ENCODE measurements at regions not wholly inside any gene's neighbourhood (a gene's known extent, or its start where the extent isn't known, plus 50 kb on each side); places are given as distances from the start of the nearest gene placed in this dataset.

- no peak overlapping the region for H3K27ac ChIP-seq
- POLR2A ChIA-PET (ENCODE audit: unreplicated experiment) = no interaction called here
- no peaks in the 10 kb centered on the region for H3K4me1 ChIP-seq (replicated peaks; ENCODE audit: insufficient read depth)
- no peaks in the 10 kb centered on the region for H4K20me1 ChIP-seq (ENCODE audit: insufficient read depth)
- H3K9me2 ChIP-seq (ENCODE audit: insufficient read depth) = no peaks in the 10 kb centered on the region
- no peaks in the 10 kb centered on the region for H3K9me3 ChIP-seq (ENCODE audit: insufficient read depth, low read depth)
- no peak overlapping the region for H2AFZ ChIP-seq
- H3K36me3 ChIP-seq (ENCODE audit: low read depth) = no peaks in the 10 kb centered on the region
- CTCF ChIA-PET = no interaction called here
- intact Hi-C loops (cut with micrococcal nuclease; ENCODE audit: unreplicated experiment) = no loop called here
- peaks cover 12% of the 10 kb centered on the region; the same call in 1 of the 2 replicates for H3K27me3 ChIP-seq (ENCODE audit: insufficient read depth, low read depth)
- H3K4me3 ChIP-seq = no peak overlapping the region
- H3K79me2 ChIP-seq (ENCODE audit: low read depth) = no peaks in the 10 kb centered on the region
- DNase-seq = no peak
- no peak overlapping the region for H3K4me2 ChIP-seq
- no TSS peak for BruUV-seq (replicated peaks)
- TF ChIP-seq EZH2 (IDR thresholded peaks at IDR 0.05; ENCODE audit: low read depth) = no peak
- no peak for TF ChIP-seq CTCF (conservative IDR thresholded peaks at IDR 0.05)
- H3F3A ChIP-seq (ENCODE audit: insufficient read depth, low read depth) = no peaks in the 10 kb centered on the region
Measured at GRCh38 chr1:14372526-14372925, 226.0 kb upstream of the KAZN start.

DNA sequence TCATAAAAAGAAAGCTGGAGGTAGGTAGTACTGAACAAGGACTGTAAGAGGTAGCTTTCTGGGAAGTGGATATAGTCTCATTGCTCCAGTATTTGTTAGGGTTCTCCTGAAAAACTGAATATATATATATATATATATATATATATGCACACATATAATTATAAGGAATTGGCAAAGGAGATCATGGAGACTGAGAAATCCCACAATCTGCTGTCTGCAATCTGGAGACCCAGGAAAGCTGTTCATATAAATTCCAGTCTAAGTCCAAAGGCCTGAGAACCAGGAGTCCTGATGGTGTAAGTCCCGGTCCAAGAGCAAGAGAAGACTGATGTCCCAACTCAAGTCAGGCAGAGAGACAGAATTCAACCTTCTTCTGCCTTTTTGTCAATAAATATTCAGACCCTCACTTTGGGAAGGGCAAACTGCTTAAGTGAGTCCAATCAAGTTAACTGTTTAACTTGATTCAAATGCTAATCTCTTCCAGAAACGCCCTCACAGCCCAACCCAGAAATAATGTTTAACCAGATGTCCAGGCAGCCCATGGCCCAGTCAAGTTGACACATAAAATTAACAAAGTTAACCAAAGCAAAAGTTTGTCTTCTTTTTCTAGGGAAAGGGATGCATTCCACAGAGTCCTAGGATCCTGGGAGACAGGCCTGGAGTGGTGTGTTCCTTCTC, 225.3 kb upstream of the KAZN start:
- H3K27ac ChIP-seq = no peak overlapping the region
- CTCF ChIA-PET = no interaction called here
- POLR2A ChIA-PET (ENCODE audit: unreplicated experiment) = no interaction called here

GRCh38 chr1:14375226-14375625, 223.3 kb upstream of the KAZN start:
- H3K79me2 ChIP-seq (ENCODE audit: low read depth) = no peaks in the 10 kb centered on the region
- no TSS peak for BruUV-seq (replicated peaks)
- ChIA-PET CTCF (no interaction called here), POLR2A (ENCODE audit: unreplicated experiment) (no interaction called here)
- H3K9me3 ChIP-seq (ENCODE audit: insufficient read depth, low read depth) = no peaks in the 10 kb centered on the region
- no peak overlapping the region for H3K4me2 ChIP-seq
- TF ChIP-seq CTCF (conservative IDR thresholded peaks at IDR 0.05) (no peak), EZH2 (IDR thresholded peaks at IDR 0.05; ENCODE audit: low read depth) (no peak)
- H4K20me1 ChIP-seq (ENCODE audit: insufficient read depth) = no peaks in the 10 kb centered on the region
- no peak overlapping the region for H3K27ac ChIP-seq
- H3K9me2 ChIP-seq (ENCODE audit: insufficient read depth) = no peaks in the 10 kb centered on the region
- no peak for DNase-seq
- intact Hi-C loops (cut with micrococcal nuclease; ENCODE audit: unreplicated experiment) = no loop called here
- no peak overlapping the region for H3K4me3 ChIP-seq
- H3K27me3 ChIP-seq (ENCODE audit: insufficient read depth, low read depth) = no peaks in the 10 kb centered on the region
- no peaks in the 10 kb centered on the region for H3K4me1 ChIP-seq (replicated peaks; ENCODE audit: insufficient read depth)
- no peaks in the 10 kb centered on the region for H3K36me3 ChIP-seq (ENCODE audit: low read depth)
- H3F3A ChIP-seq (ENCODE audit: insufficient read depth, low read depth) = no peaks in the 10 kb centered on the region
- no peak overlapping the region for H2AFZ ChIP-seq

More for the DNA sequence above, 225.3 kb upstream of the KAZN start:
- H3K27me3 ChIP-seq (ENCODE audit: insufficient read depth, low read depth) = 0 out of 2 replicates have a peak, but pooled peaks cover 7% of the 10 kb centered on the region
- DNase-seq = no peak
- no peaks in the 10 kb centered on the region for H3K9me2 ChIP-seq (ENCODE audit: insufficient read depth)
- no TSS peak for BruUV-seq (replicated peaks)
- no peak overlapping the region for H2AFZ ChIP-seq
- H3K36me3 ChIP-seq (ENCODE audit: low read depth) = no peaks in the 10 kb centered on the region
- H3K4me2 ChIP-seq = no peak overlapping the region
- no peaks in the 10 kb centered on the region for H4K20me1 ChIP-seq (ENCODE audit: insufficient read depth)
- H3K9me3 ChIP-seq (ENCODE audit: insufficient read depth, low read depth) = no peaks in the 10 kb centered on the region
- H3K79me2 ChIP-seq (ENCODE audit: low read depth) = no peaks in the 10 kb centered on the region
- TF ChIP-seq CTCF (conservative IDR thresholded peaks at IDR 0.05) (no peak), EZH2 (IDR thresholded peaks at IDR 0.05; ENCODE audit: low read depth) (no peak)
- no peaks in the 10 kb centered on the region for H3F3A ChIP-seq (ENCODE audit: insufficient read depth, low read depth)
- intact Hi-C loops (cut with micrococcal nuclease; ENCODE audit: unreplicated experiment) = no loop called here
- no peaks in the 10 kb centered on the region for H3K4me1 ChIP-seq (replicated peaks; ENCODE audit: insufficient read depth)
- no peak overlapping the region for H3K4me3 ChIP-seq

All from PC-9 (cell line).